ENCODE measurements at regions not wholly inside any gene's neighbourhood (a gene's known extent, or its start where the extent isn't known, plus 50 kb on each side); places are given as distances from the start of the nearest gene placed in this dataset.

DNA sequence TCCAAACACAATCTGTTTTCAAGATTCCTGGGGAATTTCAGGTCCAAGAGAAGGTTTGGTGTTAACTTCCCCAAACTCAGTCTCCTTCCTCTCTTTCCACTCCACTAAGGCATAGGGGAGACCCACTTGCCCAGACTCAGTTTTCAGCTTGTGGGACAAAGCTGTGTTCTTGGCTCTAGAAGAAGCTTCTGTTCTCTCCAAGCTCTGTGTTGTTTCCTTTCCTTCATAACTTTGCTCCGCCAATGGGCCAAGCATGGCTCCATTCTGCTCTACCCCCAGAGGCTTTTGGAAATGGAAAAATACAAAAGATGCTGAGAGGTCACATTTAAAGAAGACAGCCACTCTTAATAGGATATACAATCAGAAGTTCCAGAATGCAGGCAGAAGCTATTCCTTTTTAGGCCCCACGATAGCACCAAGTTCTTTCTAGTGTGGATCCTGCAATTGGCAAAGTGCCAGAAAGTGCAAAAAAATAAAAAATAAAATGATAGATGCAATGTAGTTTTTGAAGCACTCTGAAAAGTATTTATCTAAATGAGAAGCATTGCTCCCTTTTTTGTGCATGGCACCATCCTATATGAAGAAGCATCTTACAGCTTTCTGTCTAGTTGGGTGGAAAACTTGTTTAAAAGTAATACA, 510.1 kb downstream of the TXNL1 start:
- Histone ChIP-seq H3K9me3 (ENCODE audit: control insufficient read depth in 2 of 2, low read length in 2 of 2) (no peaks in the 10 kb centered on the region), H3K27me3 (ENCODE audit: control insufficient read depth in 1 of 2, insufficient read depth in 2 of 2, low read length in 2 of 2) (no peaks in the 10 kb centered on the region), H3K27ac (ENCODE audit: low read length) (no peak overlapping the region), H3K36me3 (ENCODE audit: control insufficient read depth in 2 of 2, insufficient read depth in 2 of 2, low read length in 2 of 2) (no peaks in the 10 kb centered on the region), H3K4me3 (ENCODE audit: low read length in 2 of 2) (no peak overlapping the region), H3K4me1 (ENCODE audit: control insufficient read depth, insufficient read depth, low read length) (no peaks in the 10 kb centered on the region), H3K9ac (ENCODE audit: low read length in 2 of 2) (no peak overlapping the region)

DNA sequence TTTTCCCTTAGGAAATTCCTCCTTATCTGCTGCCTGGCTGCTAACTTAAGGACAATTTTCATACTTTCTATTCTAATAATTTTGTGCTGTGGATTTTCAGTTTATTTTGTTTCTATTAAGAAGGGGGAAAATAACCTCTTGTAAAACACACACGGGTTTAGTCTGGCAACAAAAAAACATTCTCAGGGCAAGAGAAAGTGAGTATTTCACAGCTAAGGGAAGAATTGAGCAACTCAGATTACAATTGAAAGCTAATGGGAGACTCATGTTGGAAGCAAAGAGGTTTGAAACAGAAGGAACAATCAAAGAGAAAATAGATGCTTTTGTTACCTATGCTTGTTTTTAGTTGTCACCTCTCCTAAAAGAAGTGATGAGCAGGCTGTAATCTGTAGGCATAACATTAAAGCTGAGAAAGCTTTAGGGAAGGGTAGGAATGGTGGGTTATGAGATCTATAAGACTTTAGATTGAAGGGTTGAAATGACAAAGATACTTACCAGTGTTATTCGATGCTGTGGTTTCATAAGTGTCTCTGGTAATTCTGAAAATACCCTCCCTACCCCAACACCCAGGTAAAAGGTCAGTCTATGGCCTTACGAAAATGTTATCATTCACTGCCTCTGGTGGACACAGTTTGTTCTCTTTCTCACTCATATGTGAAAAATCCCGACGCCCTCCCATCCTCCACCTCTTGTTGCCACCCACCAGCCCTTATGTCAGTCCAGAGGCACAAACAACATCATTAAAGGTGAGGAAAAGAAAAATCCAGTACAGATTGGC, 510.9 kb downstream of the TXNL1 start:
- Histone ChIP-seq H3K4me3 (ENCODE audit: low read length in 2 of 2) (no peak overlapping the region), H3K4me1 (ENCODE audit: control insufficient read depth, insufficient read depth, low read length) (no peaks in the 10 kb centered on the region), H3K9me3 (ENCODE audit: control insufficient read depth in 2 of 2, low read length in 2 of 2) (no peaks in the 10 kb centered on the region), H3K36me3 (ENCODE audit: control insufficient read depth in 2 of 2, insufficient read depth in 2 of 2, low read length in 2 of 2) (no peaks in the 10 kb centered on the region), H3K9ac (ENCODE audit: low read length in 2 of 2) (no peak overlapping the region), H3K27ac (ENCODE audit: low read length) (no peak overlapping the region), H3K27me3 (ENCODE audit: control insufficient read depth in 1 of 2, insufficient read depth in 2 of 2, low read length in 2 of 2) (no peaks in the 10 kb centered on the region)

DNA sequence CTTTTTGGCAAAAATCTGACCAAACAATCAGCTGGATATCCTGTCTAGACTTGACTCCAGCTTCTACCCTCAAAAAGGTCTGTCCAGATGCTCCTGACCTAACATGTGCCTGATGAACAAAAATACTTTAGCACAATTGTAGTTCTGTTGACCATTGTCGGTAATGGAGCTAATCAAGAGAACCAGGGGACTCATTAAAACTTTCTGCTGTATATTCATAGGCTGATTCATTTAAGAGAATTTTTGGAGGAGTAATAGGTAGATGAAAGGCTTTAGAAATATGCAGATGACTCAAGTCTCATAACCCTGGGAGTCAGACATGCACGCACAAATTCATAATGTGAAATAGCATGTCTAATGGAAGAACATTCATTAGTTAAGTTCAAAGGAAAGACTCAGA, 514.2 kb downstream of the TXNL1 start:
- Histone ChIP-seq H3K36me3 (ENCODE audit: control insufficient read depth in 2 of 2, insufficient read depth in 2 of 2, low read length in 2 of 2) (no peaks in the 10 kb centered on the region), H3K27ac (ENCODE audit: low read length) (no peak overlapping the region)

DNA sequence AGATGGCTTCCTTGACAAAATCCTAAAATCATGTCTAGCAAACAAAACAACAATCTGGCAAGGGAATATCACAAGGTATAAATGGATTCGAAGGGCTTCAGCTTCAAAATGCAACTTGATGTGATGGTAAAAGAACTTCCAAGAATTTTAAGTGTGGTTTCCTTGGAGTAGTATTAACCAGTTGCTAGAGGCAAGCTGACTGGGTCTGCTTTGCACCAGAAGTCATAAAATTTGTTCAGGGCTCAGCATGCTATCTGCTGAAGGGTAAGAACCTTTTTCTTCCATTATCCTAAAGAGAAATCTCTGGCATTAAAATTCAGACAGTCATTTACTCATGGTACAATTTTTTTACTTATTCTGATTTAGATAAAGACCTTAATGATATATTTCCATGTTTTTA, 516.7 kb downstream of the TXNL1 start:
- Histone ChIP-seq H3K4me3 (ENCODE audit: low read length in 2 of 2) (no peak overlapping the region), H3K27ac (ENCODE audit: low read length) (no peak overlapping the region), H3K4me1 (ENCODE audit: control insufficient read depth, insufficient read depth, low read length) (no peaks in the 10 kb centered on the region), H3K9ac (ENCODE audit: low read length in 2 of 2) (no peak overlapping the region), H3K27me3 (ENCODE audit: control insufficient read depth in 1 of 2, insufficient read depth in 2 of 2, low read length in 2 of 2) (no peaks in the 10 kb centered on the region), H3K9me3 (ENCODE audit: control insufficient read depth in 2 of 2, low read length in 2 of 2) (no peaks in the 10 kb centered on the region), H3K36me3 (ENCODE audit: control insufficient read depth in 2 of 2, insufficient read depth in 2 of 2, low read length in 2 of 2) (no peaks in the 10 kb centered on the region)

More for the DNA sequence above, 514.2 kb downstream of the TXNL1 start:
- Histone ChIP-seq H3K9me3 (ENCODE audit: control insufficient read depth in 2 of 2, low read length in 2 of 2) (no peaks in the 10 kb centered on the region), H3K4me1 (ENCODE audit: control insufficient read depth, insufficient read depth, low read length) (no peaks in the 10 kb centered on the region), H3K4me3 (ENCODE audit: low read length in 2 of 2) (no peak overlapping the region), H3K27me3 (ENCODE audit: control insufficient read depth in 1 of 2, insufficient read depth in 2 of 2, low read length in 2 of 2) (no peaks in the 10 kb centered on the region), H3K9ac (ENCODE audit: low read length in 2 of 2) (no peak overlapping the region)

DNA sequence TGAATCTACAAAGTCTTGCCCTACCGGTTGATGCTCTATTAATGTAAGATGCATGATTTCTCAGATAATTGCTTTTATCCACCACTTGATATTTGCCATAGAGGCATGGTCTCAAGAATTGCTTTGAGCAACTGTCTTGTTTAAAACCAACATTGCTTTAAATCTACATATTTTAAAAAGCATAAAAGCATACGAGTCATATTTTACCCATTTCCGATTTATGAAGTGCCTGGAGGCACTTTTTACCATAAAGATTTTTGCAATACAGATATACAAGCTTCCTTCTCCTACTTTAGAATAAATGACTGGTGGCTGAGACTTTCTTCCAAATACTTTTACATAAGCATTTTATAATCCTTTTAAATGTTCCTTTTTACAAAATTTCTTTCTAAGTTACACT, 517.6 kb downstream of the TXNL1 start:
- no peaks in the 10 kb centered on the region for H3K9me3 ChIP-seq (ENCODE audit: control insufficient read depth in 2 of 2, low read length in 2 of 2)
- no peak overlapping the region for H3K4me3 ChIP-seq (ENCODE audit: low read length in 2 of 2)
- H3K9ac ChIP-seq (ENCODE audit: low read length in 2 of 2), result no peak overlapping the region
- H3K27me3 ChIP-seq (ENCODE audit: control insufficient read depth in 1 of 2, insufficient read depth in 2 of 2, low read length in 2 of 2), result no peaks in the 10 kb centered on the region
- H3K4me1 ChIP-seq (ENCODE audit: control insufficient read depth, insufficient read depth, low read length), result no peaks in the 10 kb centered on the region
- H3K27ac ChIP-seq (ENCODE audit: low read length), result no peak overlapping the region
- H3K36me3 ChIP-seq (ENCODE audit: control insufficient read depth in 2 of 2, insufficient read depth in 2 of 2, low read length in 2 of 2), result no peaks in the 10 kb centered on the region

DNA sequence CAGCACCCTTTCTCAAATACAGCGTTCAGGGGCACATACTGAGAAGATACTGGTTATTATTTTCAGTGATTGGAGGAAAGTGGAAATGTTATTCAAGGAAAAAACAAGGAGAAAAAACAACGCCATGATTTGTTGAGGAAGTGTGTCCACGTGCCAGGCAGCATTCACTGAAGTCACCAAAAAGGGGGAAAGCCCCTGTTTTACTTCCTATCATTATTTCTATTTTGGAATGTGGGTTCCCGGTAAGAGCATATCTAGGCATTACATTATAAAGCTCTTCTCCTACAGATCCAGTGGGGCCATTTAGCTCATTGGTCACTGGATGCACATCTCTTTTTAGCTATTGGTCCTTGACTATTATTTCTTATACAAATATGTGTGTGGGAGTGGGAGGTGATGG, 518.7 kb downstream of the TXNL1 start:
- H3K27me3 ChIP-seq (ENCODE audit: control insufficient read depth in 1 of 2, insufficient read depth in 2 of 2, low read length in 2 of 2), result no peaks in the 10 kb centered on the region
- H3K27ac ChIP-seq (ENCODE audit: low read length), result no peak overlapping the region
- no peaks in the 10 kb centered on the region for H3K36me3 ChIP-seq (ENCODE audit: control insufficient read depth in 2 of 2, insufficient read depth in 2 of 2, low read length in 2 of 2)
- H3K9ac ChIP-seq (ENCODE audit: low read length in 2 of 2), result no peak overlapping the region
- no peaks in the 10 kb centered on the region for H3K9me3 ChIP-seq (ENCODE audit: control insufficient read depth in 2 of 2, low read length in 2 of 2)
- H3K4me1 ChIP-seq (ENCODE audit: control insufficient read depth, insufficient read depth, low read length), result no peaks in the 10 kb centered on the region
- H3K4me3 ChIP-seq (ENCODE audit: low read length in 2 of 2), result no peak overlapping the region

DNA sequence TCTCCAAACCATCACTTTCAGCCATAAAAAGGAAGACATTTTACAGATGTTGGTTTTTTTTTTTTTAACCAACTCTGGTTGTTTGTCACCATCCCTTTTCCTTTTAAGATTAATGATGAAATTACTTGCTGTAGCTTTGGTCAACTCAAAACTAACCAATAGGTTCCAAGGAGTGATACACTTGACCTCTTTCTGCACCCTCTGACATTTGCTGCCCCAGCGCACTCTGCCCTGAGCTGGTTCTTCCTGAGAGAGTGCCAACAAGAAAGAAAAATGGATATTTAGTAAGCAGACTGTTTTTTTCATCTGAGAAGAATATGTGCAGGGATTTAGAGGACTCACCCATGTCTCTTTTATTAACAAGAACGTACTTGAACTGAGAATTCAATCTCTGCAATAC, 520.0 kb downstream of the TXNL1 start:
- Histone ChIP-seq H3K27ac (ENCODE audit: low read length) (no peak overlapping the region), H3K27me3 (ENCODE audit: control insufficient read depth in 1 of 2, insufficient read depth in 2 of 2, low read length in 2 of 2) (no peaks in the 10 kb centered on the region), H3K9ac (ENCODE audit: low read length in 2 of 2) (no peak overlapping the region), H3K9me3 (ENCODE audit: control insufficient read depth in 2 of 2, low read length in 2 of 2) (no peaks in the 10 kb centered on the region), H3K36me3 (ENCODE audit: control insufficient read depth in 2 of 2, insufficient read depth in 2 of 2, low read length in 2 of 2) (no peaks in the 10 kb centered on the region), H3K4me3 (ENCODE audit: low read length in 2 of 2) (no peak overlapping the region), H3K4me1 (ENCODE audit: control insufficient read depth, insufficient read depth, low read length) (no peaks in the 10 kb centered on the region)

DNA sequence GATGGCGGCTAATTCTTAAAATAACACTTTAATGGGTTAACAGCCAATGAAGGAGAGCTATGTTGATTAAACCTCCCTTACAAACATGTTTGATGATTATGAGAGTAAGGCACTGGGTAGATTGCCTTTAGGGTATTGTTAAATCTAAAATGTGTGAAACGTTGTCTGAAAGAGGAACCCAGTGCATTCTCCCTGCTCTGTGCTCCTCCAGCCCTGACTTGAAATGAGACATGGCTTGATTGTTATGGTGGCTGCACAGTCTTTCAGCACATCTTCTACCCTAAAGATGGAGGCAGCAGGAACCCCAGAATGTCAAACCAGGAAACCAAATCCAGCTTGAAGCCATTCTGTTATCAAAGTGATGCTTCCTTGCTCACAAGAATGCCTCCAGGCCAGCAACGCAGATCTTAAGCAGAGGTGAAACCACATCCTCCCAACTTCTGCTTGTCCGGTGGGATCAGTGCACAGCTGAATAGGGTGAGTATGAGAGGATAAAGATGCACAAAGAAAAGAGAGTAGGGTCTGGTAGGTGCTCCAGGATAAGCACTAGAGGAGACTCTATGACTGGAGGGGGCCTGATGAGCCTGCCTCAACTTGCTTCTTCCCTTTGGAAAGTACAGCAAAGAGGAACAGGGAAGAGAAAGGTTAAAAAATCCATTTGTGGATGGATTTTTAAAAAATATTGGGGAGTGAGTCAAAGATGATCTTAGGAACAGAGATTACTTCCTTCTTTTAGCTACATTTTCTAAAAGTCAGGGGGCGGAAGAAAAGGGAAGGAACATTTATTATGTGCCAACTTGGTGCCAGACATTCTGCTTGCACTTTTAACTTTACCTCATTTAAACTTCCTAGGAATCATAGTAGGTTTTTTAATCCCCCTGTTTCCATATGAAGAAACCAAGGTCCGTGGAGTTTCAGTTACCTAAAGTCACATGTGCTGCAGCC, 523.0 kb downstream of the TXNL1 start:
- Histone ChIP-seq H3K4me3 (ENCODE audit: low read length in 2 of 2) (no peak overlapping the region), H3K27me3 (ENCODE audit: control insufficient read depth in 1 of 2, insufficient read depth in 2 of 2, low read length in 2 of 2) (no peaks in the 10 kb centered on the region), H3K4me1 (ENCODE audit: control insufficient read depth, insufficient read depth, low read length) (no peaks in the 10 kb centered on the region), H3K9me3 (ENCODE audit: control insufficient read depth in 2 of 2, low read length in 2 of 2) (no peaks in the 10 kb centered on the region), H3K27ac (ENCODE audit: low read length) (no peak overlapping the region), H3K36me3 (ENCODE audit: control insufficient read depth in 2 of 2, insufficient read depth in 2 of 2, low read length in 2 of 2) (no peaks in the 10 kb centered on the region), H3K9ac (ENCODE audit: low read length in 2 of 2) (no peak overlapping the region)

DNA sequence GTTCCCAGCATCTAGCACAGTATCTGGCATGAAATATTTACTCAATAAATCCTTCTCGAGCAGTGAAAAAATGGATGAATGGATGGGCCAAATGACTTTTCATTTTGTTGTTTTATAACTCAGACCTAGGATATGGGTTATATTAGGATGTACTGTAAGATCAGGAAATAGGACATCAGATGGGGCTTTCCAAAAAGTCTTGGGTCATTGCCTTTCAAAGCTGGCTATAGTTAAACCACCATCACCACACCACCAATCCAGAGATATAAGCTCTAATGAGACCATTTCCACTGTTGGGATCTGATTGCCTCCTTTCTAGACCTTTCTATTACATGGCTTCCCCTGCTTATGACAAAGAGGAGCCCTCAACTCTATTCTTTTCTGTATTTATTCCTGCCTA, 525.0 kb upstream of the TCF4 start:
- Histone ChIP-seq H3K9me3 (ENCODE audit: control insufficient read depth in 2 of 2, low read length in 2 of 2) (no peaks in the 10 kb centered on the region), H3K4me1 (ENCODE audit: control insufficient read depth, insufficient read depth, low read length) (no peaks in the 10 kb centered on the region), H3K36me3 (ENCODE audit: control insufficient read depth in 2 of 2, insufficient read depth in 2 of 2, low read length in 2 of 2) (no peaks in the 10 kb centered on the region), H3K27me3 (ENCODE audit: control insufficient read depth in 1 of 2, insufficient read depth in 2 of 2, low read length in 2 of 2) (no peaks in the 10 kb centered on the region), H3K4me3 (ENCODE audit: low read length in 2 of 2) (no peak overlapping the region), H3K27ac (ENCODE audit: low read length) (no peak overlapping the region), H3K9ac (ENCODE audit: low read length in 2 of 2) (no peak overlapping the region)

DNA sequence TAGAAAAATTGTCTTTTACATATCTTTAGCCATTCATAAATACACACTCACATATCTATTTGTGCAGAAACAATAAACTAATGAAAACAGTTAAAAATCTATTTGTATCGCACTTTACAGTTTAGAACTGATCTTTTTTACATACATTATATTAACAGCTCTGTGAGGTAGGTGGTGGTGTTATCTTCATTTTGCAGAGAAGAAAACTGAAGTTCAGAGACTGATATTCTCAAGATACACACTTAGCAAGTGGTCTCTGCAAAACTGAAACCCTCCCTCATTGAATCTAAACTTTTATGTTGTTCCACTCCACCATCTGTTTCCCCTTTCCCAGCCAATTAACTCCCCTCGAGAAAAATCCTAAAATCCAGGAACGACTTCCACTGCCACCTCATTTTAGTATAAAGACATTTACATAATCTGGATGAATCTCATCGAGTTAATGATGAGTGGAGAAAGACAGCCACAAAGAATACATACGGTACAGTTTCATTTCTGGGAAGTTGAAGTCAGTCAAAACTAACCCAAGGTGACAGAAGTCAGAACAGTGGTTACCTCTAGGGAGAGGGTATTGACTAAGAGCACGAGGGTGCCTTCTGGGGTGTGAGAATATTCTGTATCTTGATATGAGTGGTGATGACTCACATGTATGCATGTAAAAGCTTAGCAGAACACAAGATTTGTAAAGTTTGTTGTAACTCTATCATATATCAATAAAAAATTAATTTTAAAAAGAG, 524.2 kb upstream of the TCF4 start:
- no peak overlapping the region for H3K9ac ChIP-seq (ENCODE audit: low read length in 2 of 2)
- no peak overlapping the region for H3K4me3 ChIP-seq (ENCODE audit: low read length in 2 of 2)
- no peaks in the 10 kb centered on the region for H3K36me3 ChIP-seq (ENCODE audit: control insufficient read depth in 2 of 2, insufficient read depth in 2 of 2, low read length in 2 of 2)
- no peak overlapping the region for H3K27ac ChIP-seq (ENCODE audit: low read length)
- H3K27me3 ChIP-seq (ENCODE audit: control insufficient read depth in 1 of 2, insufficient read depth in 2 of 2, low read length in 2 of 2), result no peaks in the 10 kb centered on the region
- no peaks in the 10 kb centered on the region for H3K4me1 ChIP-seq (ENCODE audit: control insufficient read depth, insufficient read depth, low read length)
- no peaks in the 10 kb centered on the region for H3K9me3 ChIP-seq (ENCODE audit: control insufficient read depth in 2 of 2, low read length in 2 of 2)

All from stomach smooth muscle (tissue), 2 donors.